HG02970 (cell line): ENCODE measurements at regions not wholly inside any gene's neighbourhood (a gene's known extent, or its start where the extent isn't known, plus 50 kb on each side); places are given as distances from the start of the nearest gene placed in this dataset.
A peak's percentile ranks its signal among the peaks of the same experiment; 100 is the strongest.

Source experiments
- ATAC-seq: cut with Tn5 transposase; IDR thresholded peaks from one replicate; pipeline ENCODE4 v1.9.1; 2021; ENCODE audit warnings: mild to moderate bottlenecking, moderate library complexity, moderate number of reproducible peaks; ENCODE audit not compliant: unreplicated experiment, low FRiP score

DNA sequence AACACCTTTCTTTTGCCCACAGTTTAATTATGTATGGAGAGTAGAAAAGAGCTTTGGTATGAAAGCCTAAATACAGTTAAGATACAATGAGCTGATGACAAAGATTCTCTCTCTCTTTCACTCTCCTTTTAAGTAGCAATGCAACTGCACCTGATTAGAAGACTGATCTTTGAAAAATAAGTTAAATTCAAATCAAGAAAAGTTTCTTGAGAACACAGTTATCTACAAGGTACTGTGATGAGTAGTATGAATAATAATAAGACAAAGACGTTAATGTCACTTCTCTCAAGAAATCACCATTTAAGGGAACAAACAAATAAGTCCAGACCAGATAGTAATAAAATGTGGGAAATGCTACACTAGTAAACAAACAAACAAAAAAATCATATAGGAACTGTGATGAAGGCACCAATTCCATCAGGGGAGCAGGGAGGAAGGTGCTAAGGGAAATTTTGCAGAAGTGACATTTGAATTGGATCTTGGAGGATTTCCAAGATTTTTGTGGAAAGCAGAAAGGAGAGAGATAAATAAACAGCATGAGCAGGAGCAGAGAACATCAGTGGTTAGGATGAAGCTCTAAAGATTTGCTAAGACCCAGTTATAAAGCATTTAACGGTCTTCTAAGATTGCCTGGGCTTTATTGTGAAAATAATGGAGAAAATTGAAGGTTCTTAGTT lies 65.2 kb upstream of the STK38L start:
- ATAC-seq, result no peak

GRCh38 chr12:27179400-27180214 lies 64.5 kb upstream of the STK38L start:
- peak; percentile 75 for ATAC-seq

GRCh38 chr12:27180906-27181505 lies 63.1 kb upstream of the STK38L start:
- ATAC-seq, result no peak

DNA sequence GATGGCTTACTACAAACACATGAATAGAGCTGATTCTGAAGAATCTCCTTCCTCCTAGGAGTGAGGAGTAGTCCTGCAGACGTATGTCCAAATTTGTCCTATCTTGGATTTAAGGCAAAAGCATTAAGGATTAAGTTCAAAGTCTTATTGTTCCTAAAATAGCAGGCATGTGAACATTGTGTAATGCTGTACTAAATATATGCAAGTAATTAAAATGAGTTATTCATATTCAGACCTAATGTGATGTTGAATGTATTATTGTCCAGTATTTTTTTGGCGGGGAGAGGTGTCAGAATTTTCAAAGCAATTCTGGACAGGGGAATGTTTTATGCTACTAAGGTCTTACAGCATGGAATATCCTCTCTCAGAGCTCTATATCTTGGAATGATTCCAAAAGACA lies 60.7 kb upstream of the STK38L start:
- no peak for ATAC-seq

DNA sequence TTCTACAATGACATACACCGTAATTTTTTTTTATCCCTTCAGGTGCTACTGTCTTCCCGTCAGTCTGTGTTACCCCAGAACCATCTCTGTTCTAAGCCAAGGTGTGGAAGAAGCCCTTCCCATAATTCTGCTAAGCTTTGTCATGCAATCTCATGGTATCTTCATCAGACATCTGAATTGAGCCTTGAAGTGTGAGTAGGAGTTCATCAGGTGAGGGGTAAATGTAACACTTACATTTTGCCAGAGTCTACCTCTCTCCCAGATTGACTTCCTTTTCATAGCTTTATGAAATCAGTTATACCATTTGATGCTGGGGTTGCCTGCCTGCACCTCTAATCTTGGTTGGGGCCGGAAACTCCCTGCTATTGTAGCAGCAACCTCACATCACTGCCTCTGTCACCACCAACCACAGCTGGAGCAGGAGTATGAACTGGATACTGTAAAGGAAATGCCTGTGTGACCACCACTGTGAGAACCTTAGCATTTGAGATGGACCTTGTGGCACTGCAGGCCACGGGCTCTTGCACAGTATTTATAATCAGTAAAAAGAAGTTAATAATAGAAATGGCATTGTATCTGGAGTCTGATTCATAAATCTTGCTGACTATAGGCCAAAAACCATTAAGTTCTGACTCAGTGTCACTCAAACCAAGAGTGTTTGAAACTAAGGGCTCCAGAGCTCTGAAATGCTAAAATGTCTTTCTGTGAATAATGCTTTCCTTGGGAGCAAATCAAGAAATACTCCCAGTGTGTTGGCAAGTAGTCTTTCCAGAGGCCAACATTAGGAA lies 58.7 kb upstream of the STK38L start:
- ATAC-seq, result no peak

DNA sequence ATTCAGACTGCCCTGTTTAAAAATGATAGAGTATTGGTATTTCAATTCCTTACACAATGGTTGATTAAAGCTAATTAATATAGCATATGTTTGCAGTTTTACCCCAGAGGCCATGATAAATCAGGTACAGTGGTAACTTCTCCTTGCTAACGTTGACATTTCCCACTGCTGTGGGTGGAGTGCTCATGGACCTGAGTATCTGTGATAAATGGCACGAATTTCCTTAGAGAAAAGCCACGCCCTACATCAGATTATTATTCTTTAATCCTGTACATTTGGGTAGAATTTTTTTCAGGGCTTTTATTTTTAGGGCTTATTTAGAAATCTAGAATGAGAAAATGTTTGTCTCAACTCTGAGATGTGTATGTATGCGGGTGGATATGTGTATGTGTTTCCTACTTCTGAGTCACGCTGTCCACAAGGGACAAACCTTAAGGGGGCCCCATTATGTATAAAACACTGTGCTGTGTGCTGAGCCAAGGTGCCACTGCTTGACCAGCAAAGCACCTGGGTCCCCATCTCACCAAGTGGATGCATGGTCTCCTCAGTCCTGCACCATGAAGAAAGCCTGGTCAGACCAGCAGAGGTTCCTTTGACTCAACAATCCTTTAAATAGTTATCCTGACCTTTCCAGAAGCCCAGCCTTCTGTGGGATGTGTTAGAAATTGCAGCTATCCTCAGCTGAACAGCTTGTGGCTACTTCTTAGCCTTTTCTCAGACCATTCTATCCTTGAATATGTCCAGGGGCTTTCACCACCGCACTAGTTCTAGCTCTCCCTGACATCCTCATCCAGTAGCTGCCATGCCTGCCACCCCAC lies 57.9 kb upstream of the STK38L start:
- no peak for ATAC-seq

DNA sequence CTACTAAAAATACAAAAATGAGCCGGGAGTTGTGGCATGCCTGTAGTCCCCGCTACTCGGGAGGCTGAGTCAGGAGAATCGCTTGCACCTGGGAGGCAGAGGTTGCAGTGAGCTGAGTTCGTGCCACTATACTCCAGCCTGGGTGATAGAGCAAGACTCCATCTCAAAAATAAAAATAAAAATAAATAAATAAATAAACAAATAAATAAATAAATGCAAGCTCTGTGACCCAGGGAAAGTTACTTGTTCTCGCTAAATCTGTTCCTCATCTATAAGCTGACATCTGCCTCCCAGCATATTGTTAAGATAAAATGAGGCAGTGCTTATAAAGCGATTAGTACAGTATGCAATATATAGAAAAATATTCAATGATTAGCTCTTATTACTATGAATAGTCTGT lies 56.4 kb upstream of the STK38L start:
- no peak for ATAC-seq

DNA sequence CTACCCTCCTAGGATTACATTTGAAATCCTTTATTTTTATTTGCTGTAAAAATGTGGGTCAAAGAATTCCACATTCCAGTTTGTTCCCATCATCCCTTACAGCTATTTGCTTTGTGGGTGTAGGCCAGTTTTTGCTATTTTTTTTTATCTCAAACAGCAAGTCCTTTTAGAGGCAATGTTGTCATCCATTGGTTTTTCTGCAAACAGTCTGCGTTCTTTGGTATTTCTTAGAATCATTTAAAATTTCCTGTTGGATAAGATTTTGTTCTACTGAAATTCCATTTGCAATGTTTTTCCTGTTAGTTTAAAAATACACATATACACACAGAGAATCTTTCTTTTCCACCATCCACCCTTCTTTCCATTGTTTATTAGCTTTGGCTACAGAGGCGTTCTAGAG lies 53.3 kb upstream of the STK38L start:
- no peak for ATAC-seq

DNA sequence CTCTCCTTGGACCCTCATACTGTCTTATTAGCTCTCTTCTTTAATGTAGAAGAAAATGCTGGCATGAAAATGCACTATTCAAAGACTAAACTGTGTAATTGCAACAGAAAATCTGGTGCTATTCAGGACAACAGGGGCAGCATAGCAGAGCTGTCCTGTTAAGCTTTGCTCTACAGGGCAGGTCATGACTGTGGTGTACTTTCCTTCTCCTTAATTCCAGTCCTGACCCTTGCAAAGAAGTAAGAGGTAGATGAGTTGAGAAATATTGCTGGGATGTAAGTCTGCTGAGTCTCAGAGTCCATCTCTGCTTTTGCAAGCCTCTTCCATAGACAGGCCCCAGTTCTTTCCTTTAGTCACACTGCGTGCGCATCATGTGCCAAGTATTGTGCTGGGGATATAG lies 52.6 kb upstream of the STK38L start:
- ATAC-seq, result no peak

GRCh38 chr12:27192118-27192802 lies 51.8 kb upstream of the STK38L start:
- ATAC-seq, result no peak

DNA sequence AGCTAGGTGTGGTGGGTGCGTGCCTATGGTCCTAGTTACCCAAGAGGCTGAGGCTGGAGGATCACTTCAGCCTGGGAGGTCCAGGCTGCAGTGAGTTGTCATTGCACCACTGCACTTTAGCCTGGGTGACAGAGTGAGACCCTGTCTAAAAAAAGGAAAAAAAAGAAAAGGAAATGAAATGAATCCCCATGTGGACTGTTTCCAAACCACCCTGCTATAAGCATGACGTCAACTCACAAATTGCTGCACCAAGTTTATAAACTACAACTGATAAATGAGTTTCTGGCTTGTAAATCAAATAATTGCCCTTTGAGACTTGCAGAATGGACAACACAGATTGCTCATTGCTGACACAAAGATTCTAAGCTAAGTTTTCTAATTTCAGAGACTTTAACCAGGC lies 51.0 kb upstream of the STK38L start:
- no peak for ATAC-seq

DNA sequence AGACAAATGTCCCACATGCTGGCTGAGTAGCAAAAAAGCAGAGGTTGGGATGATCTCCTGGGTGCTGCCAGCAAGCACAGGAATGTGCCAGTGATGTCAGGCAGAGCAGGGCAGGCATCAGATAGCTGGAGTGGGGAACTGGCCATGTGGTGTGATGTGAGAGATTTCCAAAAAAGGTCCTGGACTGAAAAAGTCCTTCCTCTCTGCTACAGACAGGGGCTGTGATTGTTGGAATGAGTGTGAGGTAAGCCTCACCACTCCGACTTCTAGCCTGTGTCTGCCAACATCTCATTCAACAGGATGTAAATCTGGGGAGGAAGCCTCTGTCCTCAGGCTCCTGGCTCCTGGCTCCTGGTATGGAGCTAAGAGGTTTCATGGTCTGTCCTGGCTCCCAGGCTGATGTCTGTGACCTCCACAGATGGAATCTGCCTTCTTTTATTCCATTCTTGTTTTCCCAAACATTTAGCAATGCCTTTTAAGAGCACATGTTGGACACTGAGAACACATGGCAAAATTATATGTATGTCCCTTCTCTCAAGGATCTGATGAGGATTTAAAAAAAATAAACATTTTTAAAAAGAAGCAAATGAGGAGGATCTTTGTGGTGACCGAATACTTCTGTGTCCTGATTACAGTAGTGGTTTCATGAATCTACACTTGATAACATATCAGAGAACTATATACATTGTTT lies 50.1 kb upstream of the STK38L start:
- no peak for ATAC-seq
